Activated CD8-positive, alpha-beta T cell treated with anti-CD3 and anti-CD28 coated beads, Interleukin-2, amount 10 ng/mL, durations not matched to agents 7 days and 5 days (primary cell): ENCODE measurements at regions not wholly inside any gene's neighbourhood (a gene's known extent, or its start where the extent isn't known, plus 50 kb on each side); places are given as distances from the start of the nearest gene placed in this dataset.

Source experiments
- ATAC-seq: fragments of 150-1000 bp; cut with Tn5 transposase; one replicate; pipeline ENCODE4 v1.10.0; 2021; ENCODE audit warnings: moderate library complexity
- CTCF ChIA-PET: fragments of 350-600 bp; sonication (Branson Sonifier 250); formaldehyde crosslinking; loops from one replicate; lab custom pipeline; 2021; ENCODE audit warnings: antibody characterized with exemption; lab: Charles Lee
- POLR2A ChIA-PET: fragments of 350-600 bp; sonication (Branson Sonifier 250); formaldehyde crosslinking; loops from one replicate; lab custom pipeline; 2021; ENCODE audit warnings: antibody characterized with exemption; lab: Charles Lee
- DNase-seq: peaks from one replicate; pipeline ENCODE4 v3.0.0-alpha.2; 2020
- H3K27ac Mint-ChIP-seq: one replicate; pipeline ENCODE4 v1.8.0; 2021; ENCODE audit warnings: mild to moderate bottlenecking, mixed read lengths
- H3K27me3 Mint-ChIP-seq: one replicate; pipeline ENCODE4 v1.8.0; 2021; ENCODE audit warnings: low read depth, mixed read lengths
- H3K36me3 Mint-ChIP-seq: one replicate; pipeline ENCODE4 v1.8.0; 2021; ENCODE audit warnings: low read depth, mixed read lengths
- H3K4me1 Mint-ChIP-seq: one replicate; pipeline ENCODE4 v1.8.0; 2021; ENCODE audit warnings: low read depth, mixed read lengths
- H3K4me3 Mint-ChIP-seq: one replicate; pipeline ENCODE4 v1.8.0; 2021; ENCODE audit warnings: mild to moderate bottlenecking, mixed read lengths
- H3K9me3 Mint-ChIP-seq: one replicate; pipeline ENCODE4 v1.8.0; 2022; ENCODE audit warnings: mixed read lengths; ENCODE audit not compliant: insufficient read depth

GRCh38 chr20:39433466-39433865 is 471.3 kb downstream of the DHX35 start:
- H3K27ac Mint-ChIP-seq: no peak overlapping the region
- no peak overlapping the region for H3K4me3 Mint-ChIP-seq
- H3K9me3 Mint-ChIP-seq: peaks cover 4% of the 10 kb centered on the region
- no peaks in the 10 kb centered on the region for H3K36me3 Mint-ChIP-seq
- CTCF ChIA-PET: no interaction called here
- H3K27me3 Mint-ChIP-seq: no peaks in the 10 kb centered on the region
- no peak for DNase-seq
- POLR2A ChIA-PET: interaction anchor here (0.5 kb wide), 1 partner anchor 257 kb away, joined by 3 read pairs; no protein-coding TSS in a partner anchor
- no peak for ATAC-seq
- H3K4me1 Mint-ChIP-seq: no peaks in the 10 kb centered on the region

- DNase-seq: no peak
- POLR2A ChIA-PET: no interaction called here
- CTCF ChIA-PET: no interaction called here
- H3K36me3 Mint-ChIP-seq: no peaks in the 10 kb centered on the region
- no peak overlapping the region for H3K27ac Mint-ChIP-seq
- H3K27me3 Mint-ChIP-seq: no peaks in the 10 kb centered on the region
- H3K9me3 Mint-ChIP-seq: peaks cover 4% of the 10 kb centered on the region
- no peaks in the 10 kb centered on the region for H3K4me1 Mint-ChIP-seq
- no peak for ATAC-seq
- no peak overlapping the region for H3K4me3 Mint-ChIP-seq
Observed at GRCh38 chr20:39431091-39431880, 469.1 kb downstream of the DHX35 start.

GRCh38 chr20:39429726-39430125 is 467.6 kb downstream of the DHX35 start:
- POLR2A ChIA-PET: no interaction called here
- DNase-seq (no peak), ATAC-seq (no peak)
- H3K9me3 Mint-ChIP-seq: peaks cover 4% of the 10 kb centered on the region
- no peaks in the 10 kb centered on the region for H3K36me3 Mint-ChIP-seq
- no peak overlapping the region for H3K4me3 Mint-ChIP-seq
- no peak overlapping the region for H3K27ac Mint-ChIP-seq
- H3K27me3 Mint-ChIP-seq: no peaks in the 10 kb centered on the region
- H3K4me1 Mint-ChIP-seq: no peaks in the 10 kb centered on the region
- CTCF ChIA-PET: no interaction called here

DNA sequence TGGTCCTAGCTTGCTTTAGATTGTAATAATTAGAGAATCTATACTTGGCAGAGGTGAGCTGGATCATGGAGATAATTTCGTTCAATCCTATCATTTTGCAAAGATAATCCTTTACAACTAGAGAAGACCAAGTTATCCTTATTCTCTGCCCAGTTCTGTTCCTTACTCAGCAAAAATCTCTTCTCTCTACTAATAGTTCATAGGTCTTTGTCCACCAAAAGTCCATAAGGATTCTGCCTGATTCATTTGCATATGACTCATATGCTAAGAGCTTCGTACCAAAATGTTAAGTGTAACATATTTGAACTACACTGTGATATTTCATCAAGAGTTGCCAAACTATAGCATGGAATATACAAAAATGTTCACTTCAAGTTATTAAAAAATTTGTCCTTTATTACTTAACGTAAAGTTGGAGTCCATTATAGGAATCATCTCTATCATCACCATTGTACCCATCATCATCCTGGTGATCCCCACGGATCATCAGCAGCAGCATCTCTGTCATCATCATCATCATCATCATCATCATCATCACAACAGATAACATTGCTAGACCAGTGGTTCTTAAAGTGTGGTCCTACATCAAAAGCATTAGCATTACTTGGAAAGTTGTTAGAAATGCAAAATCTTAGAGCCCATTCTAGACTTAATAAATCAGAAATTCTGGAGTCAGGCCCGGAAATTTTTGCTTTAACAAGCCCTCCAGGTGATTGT is 463.0 kb downstream of the DHX35 start:
- ChIA-PET CTCF (no interaction called here), POLR2A (no interaction called here)
- ATAC-seq (no peak), DNase-seq (no peak)
- Mint-ChIP-seq H3K9me3 (no peaks in the 10 kb centered on the region), H3K4me1 (no peaks in the 10 kb centered on the region), H3K4me3 (no peak overlapping the region), H3K36me3 (no peaks in the 10 kb centered on the region), H3K27ac (no peak overlapping the region), H3K27me3 (no peaks in the 10 kb centered on the region)

- ChIA-PET CTCF (no interaction called here), POLR2A (no interaction called here)
- ATAC-seq: no peak
- Mint-ChIP-seq H3K27me3 (no peaks in the 10 kb centered on the region), H3K27ac (no peak overlapping the region), H3K36me3 (no peaks in the 10 kb centered on the region), H3K4me3 (no peak overlapping the region), H3K4me1 (no peaks in the 10 kb centered on the region), H3K9me3 (no peaks in the 10 kb centered on the region)
- DNase-seq: no peak
Observed at GRCh38 chr20:39421571-39422105, 459.5 kb downstream of the DHX35 start.

DNA sequence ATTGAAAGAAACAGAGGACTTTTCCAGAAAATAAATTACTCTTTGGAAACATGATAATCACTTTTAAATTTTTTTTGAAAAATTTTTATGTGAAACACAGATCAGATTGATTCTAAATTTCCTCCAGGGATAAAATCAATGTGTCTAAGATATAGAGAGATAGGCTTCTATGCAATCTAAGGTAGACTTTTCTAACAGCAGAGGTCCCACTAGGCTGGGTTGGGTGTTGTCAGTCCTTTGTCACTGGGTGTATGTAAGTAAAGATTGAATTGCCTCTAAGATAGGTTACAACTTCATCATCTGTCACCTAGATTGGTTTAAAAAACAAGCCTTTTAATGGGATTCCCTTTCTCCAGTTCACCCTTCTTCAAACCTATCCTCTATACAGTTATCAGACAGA is 449.9 kb downstream of the DHX35 start:
- ATAC-seq (no peak), DNase-seq (no peak)
- no peaks in the 10 kb centered on the region for H3K27me3 Mint-ChIP-seq
- H3K9me3 Mint-ChIP-seq: no peaks in the 10 kb centered on the region
- no peaks in the 10 kb centered on the region for H3K36me3 Mint-ChIP-seq
- POLR2A ChIA-PET: no interaction called here
- no peak overlapping the region for H3K27ac Mint-ChIP-seq
- H3K4me3 Mint-ChIP-seq: no peak overlapping the region
- CTCF ChIA-PET: no interaction called here
- no peaks in the 10 kb centered on the region for H3K4me1 Mint-ChIP-seq

GRCh38 chr20:39399463-39399862 is 437.3 kb downstream of the DHX35 start:
- Mint-ChIP-seq H3K9me3 (no peaks in the 10 kb centered on the region), H3K4me3 (no peak overlapping the region), H3K27me3 (no peaks in the 10 kb centered on the region), H3K27ac (no peak overlapping the region), H3K4me1 (no peaks in the 10 kb centered on the region), H3K36me3 (no peaks in the 10 kb centered on the region)
- no peak for DNase-seq
- ATAC-seq: no peak
- CTCF ChIA-PET: interaction anchor here (0.7 kb wide), 1 partner anchor 326 kb away, joined by 3 read pairs; no protein-coding TSS in a partner anchor
- POLR2A ChIA-PET: no interaction called here

DNA sequence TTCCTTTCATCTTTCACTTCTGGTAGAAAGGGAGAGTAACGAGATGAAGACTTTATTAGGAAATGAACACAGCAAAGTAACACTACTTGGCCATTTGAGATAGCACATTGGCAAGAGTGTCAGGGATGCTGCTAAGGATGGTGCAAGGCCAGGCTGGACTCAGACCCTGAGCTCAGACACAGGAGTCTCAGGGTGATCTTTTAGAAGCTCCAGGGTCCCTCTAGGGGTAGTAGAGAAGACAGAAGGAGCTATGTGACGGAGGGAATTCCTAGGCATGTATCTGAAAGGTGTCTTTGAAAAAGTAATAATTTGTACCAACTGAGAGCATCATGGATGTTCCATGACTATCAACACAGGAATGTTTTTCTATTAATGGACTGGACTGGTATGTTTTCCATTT is 436.5 kb downstream of the DHX35 start:
- Mint-ChIP-seq H3K9me3 (no peaks in the 10 kb centered on the region), H3K36me3 (no peaks in the 10 kb centered on the region), H3K27ac (no peak overlapping the region), H3K4me3 (no peak overlapping the region), H3K4me1 (no peaks in the 10 kb centered on the region), H3K27me3 (no peaks in the 10 kb centered on the region)
- ATAC-seq: no peak
- ChIA-PET POLR2A (no interaction called here), CTCF (no interaction called here)
- no peak for DNase-seq

DNA sequence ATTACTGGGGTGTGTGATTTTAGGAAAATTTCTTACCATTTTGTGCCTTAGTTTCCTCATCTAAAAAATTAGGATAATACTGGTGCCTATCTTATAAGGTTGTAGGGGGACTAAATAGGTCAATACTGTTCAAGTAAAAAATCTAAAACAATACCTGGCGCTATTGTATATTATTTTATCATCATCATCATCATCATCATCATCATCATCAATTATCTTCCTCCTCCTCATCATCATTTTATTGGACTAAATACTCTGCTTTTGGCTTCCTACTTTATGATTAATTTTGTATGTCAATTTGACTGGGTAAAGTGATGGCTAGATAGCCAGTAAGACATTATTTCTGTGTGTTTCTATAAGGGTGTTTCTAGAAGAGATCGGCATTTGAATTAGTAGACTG is 435.5 kb downstream of the DHX35 start:
- Mint-ChIP-seq H3K9me3 (no peaks in the 10 kb centered on the region), H3K27ac (no peak overlapping the region), H3K27me3 (no peaks in the 10 kb centered on the region), H3K4me1 (no peaks in the 10 kb centered on the region), H3K36me3 (no peaks in the 10 kb centered on the region), H3K4me3 (no peak overlapping the region)
- ATAC-seq (no peak), DNase-seq (no peak)
- POLR2A ChIA-PET: no interaction called here
- CTCF ChIA-PET: no interaction called here

- H3K4me1 Mint-ChIP-seq: no peaks in the 10 kb centered on the region
Observed at GRCh38 chr20:39395478-39396291, 433.5 kb downstream of the DHX35 start.

DNA sequence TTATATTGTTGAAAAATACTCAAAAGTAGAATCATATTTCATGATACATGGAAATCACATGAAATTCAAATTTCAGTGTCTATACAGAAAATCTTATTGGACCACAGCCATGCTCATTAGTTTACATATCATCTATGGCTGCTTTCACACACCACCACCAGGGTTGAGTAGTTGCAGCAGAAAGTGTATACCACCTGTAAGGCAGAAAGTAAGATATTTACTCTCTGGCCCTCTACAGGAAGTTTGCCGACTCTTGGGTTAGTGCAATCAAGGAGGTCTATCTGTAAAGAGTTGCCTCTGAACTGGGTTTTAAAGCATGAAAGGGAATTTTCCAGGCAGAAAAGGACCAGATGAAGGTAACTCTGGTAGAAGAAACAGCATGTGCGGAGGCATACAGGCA is 432.3 kb downstream of the DHX35 start:
- H3K4me1 Mint-ChIP-seq: no peaks in the 10 kb centered on the region
- ChIA-PET CTCF (no interaction called here), POLR2A (no interaction called here)
- DNase-seq (no peak), ATAC-seq (no peak)
- no peak overlapping the region for H3K4me3 Mint-ChIP-seq
- no peaks in the 10 kb centered on the region for H3K27me3 Mint-ChIP-seq
- H3K36me3 Mint-ChIP-seq: no peaks in the 10 kb centered on the region
- H3K27ac Mint-ChIP-seq: no peak overlapping the region
- no peaks in the 10 kb centered on the region for H3K9me3 Mint-ChIP-seq

More at GRCh38 chr20:39395478-39396291, 433.5 kb downstream of the DHX35 start:
- Mint-ChIP-seq H3K27ac (no peak overlapping the region), H3K4me3 (no peak overlapping the region), H3K9me3 (no peaks in the 10 kb centered on the region), H3K27me3 (no peaks in the 10 kb centered on the region), H3K36me3 (no peaks in the 10 kb centered on the region)
- ATAC-seq (no peak), DNase-seq (no peak)
- CTCF ChIA-PET: no interaction called here
- POLR2A ChIA-PET: no interaction called here

DNA sequence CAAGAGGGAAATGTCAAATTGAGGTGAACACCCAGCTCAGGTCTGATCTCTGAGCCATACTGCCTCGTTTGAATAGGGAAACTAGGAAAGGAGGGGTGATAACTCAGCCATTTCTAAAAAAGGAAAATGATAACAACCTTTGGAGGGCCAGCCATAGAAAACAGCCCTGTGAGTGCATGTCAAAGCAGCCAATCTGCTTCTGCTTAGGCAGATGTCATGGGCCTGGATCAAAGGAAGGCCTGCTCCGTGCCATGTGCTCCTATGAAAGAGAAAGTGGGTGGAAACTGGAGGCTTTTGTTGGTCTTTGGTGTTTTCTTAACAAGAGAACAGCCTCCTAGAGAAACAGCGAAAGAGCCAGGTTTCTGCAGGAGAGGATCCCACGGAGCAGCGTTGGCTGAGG is 428.0 kb downstream of the DHX35 start:
- ATAC-seq (no peak), DNase-seq (no peak)
- ChIA-PET CTCF (no interaction called here), POLR2A (no interaction called here)
- H3K9me3 Mint-ChIP-seq: no peaks in the 10 kb centered on the region
- H3K27ac Mint-ChIP-seq: no peak overlapping the region
- H3K27me3 Mint-ChIP-seq: peaks cover 2% of the 10 kb centered on the region
- no peaks in the 10 kb centered on the region for H3K36me3 Mint-ChIP-seq
- no peaks in the 10 kb centered on the region for H3K4me1 Mint-ChIP-seq
- no peak overlapping the region for H3K4me3 Mint-ChIP-seq
